ENCODE measurements at regions not wholly inside any gene's neighbourhood (a gene's known extent, or its start where the extent isn't known, plus 50 kb on each side); places are given as distances from the start of the nearest gene placed in this dataset.

GRCh38 chr3:194983121-194983520 lies 287.8 kb downstream of the XXYLT1 start:
- intact Hi-C loops (cut with DNase I; ENCODE audit: low total_unique reads) (no loop called here), in situ Hi-C loops (cut with MboI; ENCODE audit: low pct_ligation_motif_present in 1 of 4, low pct_unique_long_range_greater_than_20kb in 1 of 4, low sequenced_read_pairs in 3 of 4) (loop anchor here in 2 of 4 donors (25.0 kb wide), 1 partner anchor 296 kb away; the partner anchor contains the start of gene FAM43A (in 2 of the 2))

GRCh38 chr3:194983620-194984019 lies 287.3 kb downstream of the XXYLT1 start:
- in situ Hi-C loops (cut with MboI; ENCODE audit: low pct_ligation_motif_present in 1 of 4, low pct_unique_long_range_greater_than_20kb in 1 of 4, low sequenced_read_pairs in 3 of 4): loop anchor here in 2 of 4 donors (25.0 kb wide), 1 partner anchor 296 kb away; the partner anchor contains the start of gene FAM43A (in 2 of the 2)
- 94% methylated on average over 2 of the region's 2 CpGs; no CpG with 5 or more reads in 1 of the 2 donors for whole genome bisulfite sequencing, 2 donors (ENCODE audit: low coverage in 1 of 2)
- no peak for TF ChIP-seq CTCF (IDR thresholded peaks at IDR 0.05)
- TF ChIP-seq EP300 (IDR thresholded peaks at IDR 0.05; ENCODE audit: low read depth): no peak
- no peak for TF ChIP-seq POLR2A (IDR thresholded peaks at IDR 0.05)
- TF ChIP-seq POLR2AphosphoS5 (IDR thresholded peaks at IDR 0.05): no peak
- Histone ChIP-seq H3K9me3 (no peaks in the 10 kb centered on the region), H3K27me3 (no peaks in the 10 kb centered on the region), H3K27ac (no peak overlapping the region), H3K4me1 (peaks cover 4 to 13% (median 11%) of the 10 kb centered on the region in 4 donors), H3K36me3 (no peaks in the 10 kb centered on the region), H3K4me3 (no peak overlapping the region)
- intact Hi-C loops (cut with DNase I; ENCODE audit: low total_unique reads): no loop called here
- DNase-seq: no peak

More at GRCh38 chr3:194983121-194983520, 287.8 kb downstream of the XXYLT1 start:
- whole genome bisulfite sequencing, 2 donors (ENCODE audit: low coverage in 1 of 2): 79% methylated on average over 2 of the region's 2 CpGs; no CpG with 5 or more reads in 1 of the 2 donors
- Histone ChIP-seq H3K36me3 (no peaks in the 10 kb centered on the region), H3K27ac (no peak overlapping the region), H3K9me3 (no peaks in the 10 kb centered on the region), H3K27me3 (no peaks in the 10 kb centered on the region), H3K4me1 (peaks cover 4 to 13% (median 11%) of the 10 kb centered on the region in 4 donors), H3K4me3 (no peak overlapping the region)
- TF ChIP-seq POLR2AphosphoS5 (IDR thresholded peaks at IDR 0.05) (no peak), CTCF (IDR thresholded peaks at IDR 0.05) (no peak), POLR2A (IDR thresholded peaks at IDR 0.05) (no peak), EP300 (IDR thresholded peaks at IDR 0.05; ENCODE audit: low read depth) (no peak)
- DNase-seq: no peak

GRCh38 chr3:194984066-194984465 lies 286.9 kb downstream of the XXYLT1 start:
- no peak for DNase-seq
- no peak for TF ChIP-seq POLR2A (IDR thresholded peaks at IDR 0.05)
- TF ChIP-seq CTCF (IDR thresholded peaks at IDR 0.05): no peak
- no peak for TF ChIP-seq EP300 (IDR thresholded peaks at IDR 0.05; ENCODE audit: low read depth)
- TF ChIP-seq POLR2AphosphoS5 (IDR thresholded peaks at IDR 0.05): no peak
- in situ Hi-C loops (cut with MboI; ENCODE audit: low pct_ligation_motif_present in 1 of 4, low pct_unique_long_range_greater_than_20kb in 1 of 4, low sequenced_read_pairs in 3 of 4): loop anchor here in 2 of 4 donors (25.0 kb wide), 1 partner anchor 297 kb away; the partner anchor contains the start of gene FAM43A (in 2 of the 2)
- Histone ChIP-seq H3K27me3 (no peaks in the 10 kb centered on the region), H3K9me3 (no peaks in the 10 kb centered on the region), H3K27ac (no peak overlapping the region), H3K4me3 (no peak overlapping the region), H3K4me1 (peaks cover 4 to 13% (median 11%) of the 10 kb centered on the region in 4 donors), H3K36me3 (no peaks in the 10 kb centered on the region)
- intact Hi-C loops (cut with DNase I; ENCODE audit: low total_unique reads): no loop called here
- WGBS, 2 donors (ENCODE audit: low coverage in 1 of 2): 92% methylated on average over 3 of the region's 3 CpGs; no CpG with 5 or more reads in 1 of the 2 donors

- no peaks in the 10 kb centered on the region for H3K36me3 ChIP-seq
- in situ Hi-C loops (cut with MboI; ENCODE audit: low pct_ligation_motif_present in 1 of 4, low pct_unique_long_range_greater_than_20kb in 1 of 4, low sequenced_read_pairs in 3 of 4) (loop anchor here in 2 of 4 donors (25.0 kb wide), 1 partner anchor 297 kb away; the partner anchor contains the start of gene FAM43A (in 2 of the 2)), intact Hi-C loops (cut with DNase I; ENCODE audit: low total_unique reads) (no loop called here)
- no peaks in the 10 kb centered on the region for H3K27me3 ChIP-seq
- no peak overlapping the region for H3K27ac ChIP-seq
- peaks cover 4 to 13% (median 11%) of the 10 kb centered on the region in 4 donors for H3K4me1 ChIP-seq
- TF ChIP-seq POLR2AphosphoS5 (IDR thresholded peaks at IDR 0.05) (no peak), POLR2A (IDR thresholded peaks at IDR 0.05) (no peak)
- 51% methylated on average over 6 of the region's 9 CpGs; no CpG with 5 or more reads in 1 of the 2 donors for WGBS, 2 donors (ENCODE audit: low coverage in 1 of 2)
- H3K4me3 ChIP-seq: peak overlapping the region in 2 of 4 donors; percentile 17 to 21
- DNase-seq: peak; percentile 58
- no peaks in the 10 kb centered on the region for H3K9me3 ChIP-seq
These were observed 286.3 kb downstream of the XXYLT1 start for GRCh38 chr3:194984622-194985021.

Measured in transverse colon (tissue), 4 donors.